ENCODE measurements at regions not wholly inside any gene's neighbourhood (a gene's known extent, or its start where the extent isn't known, plus 50 kb on each side); places are given as distances from the start of the nearest gene placed in this dataset.

DNA sequence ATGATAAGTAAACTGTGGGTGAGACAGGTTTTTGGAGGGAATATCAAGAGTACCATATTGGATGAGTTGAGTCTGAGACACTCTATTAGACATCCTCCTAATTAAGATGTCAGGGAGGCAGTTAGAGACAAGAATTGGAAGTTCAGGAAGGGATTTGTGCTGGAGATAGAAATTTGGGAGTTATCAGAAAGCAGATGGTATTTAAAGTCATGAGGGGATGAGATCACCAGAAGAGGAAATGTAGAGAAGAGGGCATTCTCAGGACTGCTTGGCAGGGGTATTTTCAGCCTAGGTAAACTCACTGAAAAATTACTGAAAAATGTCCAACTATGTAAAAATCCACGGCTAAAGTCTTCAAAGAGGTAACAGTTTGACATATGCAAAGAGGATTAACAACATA lies 161.6 kb upstream of the PGRMC2 start:
- TF ChIP-seq CTCF (IDR thresholded peaks at IDR 0.05): no peak
- no peak for TF ChIP-seq EP300 (IDR thresholded peaks at IDR 0.05)
